ENCODE measurements at regions not wholly inside any gene's neighbourhood (a gene's known extent, or its start where the extent isn't known, plus 50 kb on each side); places are given as distances from the start of the nearest gene placed in this dataset.

GRCh38 chr16:85293458-85293857 lies 181.2 kb upstream of the CIBAR2 start:
- Mint-ChIP-seq H3K27ac (ENCODE audit: unreplicated experiment) (no peak overlapping the region), H3K4me3 (ENCODE audit: unreplicated experiment) (no peak overlapping the region), H3K36me3 (ENCODE audit: low read depth) (no peaks in the 10 kb centered on the region), H3K27me3 (ENCODE audit: low read depth) (peaks cover 4% of the 10 kb centered on the region), H3K4me1 (ENCODE audit: low read depth) (no peaks in the 10 kb centered on the region), H3K9me3 (ENCODE audit: low read depth) (no peaks in the 10 kb centered on the region)
- DNase-seq (ENCODE audit: low spot score), result no peak
- no peak for TF ChIP-seq CTCF (IDR thresholded peaks at IDR 0.05)

GRCh38 chr16:85293904-85294642 lies 181.8 kb upstream of the CIBAR2 start:
- Mint-ChIP-seq H3K36me3 (ENCODE audit: low read depth) (no peaks in the 10 kb centered on the region), H3K4me1 (ENCODE audit: low read depth) (no peaks in the 10 kb centered on the region), H3K27ac (ENCODE audit: unreplicated experiment) (no peak overlapping the region), H3K27me3 (ENCODE audit: low read depth) (peaks cover 4% of the 10 kb centered on the region), H3K9me3 (ENCODE audit: low read depth) (no peaks in the 10 kb centered on the region), H3K4me3 (ENCODE audit: unreplicated experiment) (no peak overlapping the region)
- TF ChIP-seq CTCF (IDR thresholded peaks at IDR 0.05), result no peak
- DNase-seq (ENCODE audit: low spot score), result no peak

GRCh38 chr16:85294810-85295508 lies 182.7 kb upstream of the CIBAR2 start:
- no peak for TF ChIP-seq CTCF (IDR thresholded peaks at IDR 0.05)
- no peaks in the 10 kb centered on the region for H3K36me3 Mint-ChIP-seq (ENCODE audit: low read depth)
- H3K9me3 Mint-ChIP-seq (ENCODE audit: low read depth), result no peaks in the 10 kb centered on the region
- H3K27me3 Mint-ChIP-seq (ENCODE audit: low read depth), result peaks cover 4% of the 10 kb centered on the region
- no peak overlapping the region for H3K27ac Mint-ChIP-seq (ENCODE audit: unreplicated experiment)
- no peak overlapping the region for H3K4me3 Mint-ChIP-seq (ENCODE audit: unreplicated experiment)
- DNase-seq (ENCODE audit: low spot score), result no peak
- H3K4me1 Mint-ChIP-seq (ENCODE audit: low read depth), result no peaks in the 10 kb centered on the region

- TF ChIP-seq CTCF (IDR thresholded peaks at IDR 0.05), result peak; percentile 85
- no peak overlapping the region for H3K4me3 Mint-ChIP-seq (ENCODE audit: unreplicated experiment)
- H3K4me1 Mint-ChIP-seq (ENCODE audit: low read depth), result no peaks in the 10 kb centered on the region
- no peaks in the 10 kb centered on the region for H3K9me3 Mint-ChIP-seq (ENCODE audit: low read depth)
- peaks cover 10% of the 10 kb centered on the region for H3K27me3 Mint-ChIP-seq (ENCODE audit: low read depth)
- DNase-seq (ENCODE audit: low spot score), result no peak
- H3K27ac Mint-ChIP-seq (ENCODE audit: unreplicated experiment), result no peak overlapping the region
- H3K36me3 Mint-ChIP-seq (ENCODE audit: low read depth), result no peaks in the 10 kb centered on the region
Measured at GRCh38 chr16:85296859-85297660, 184.8 kb upstream of the CIBAR2 start.

GRCh38 chr16:85297881-85298280 lies 185.6 kb upstream of the CIBAR2 start:
- H3K4me3 Mint-ChIP-seq (ENCODE audit: unreplicated experiment), result no peak overlapping the region
- H3K27me3 Mint-ChIP-seq (ENCODE audit: low read depth), result peaks cover 11% of the 10 kb centered on the region
- H3K36me3 Mint-ChIP-seq (ENCODE audit: low read depth), result no peaks in the 10 kb centered on the region
- no peaks in the 10 kb centered on the region for H3K9me3 Mint-ChIP-seq (ENCODE audit: low read depth)
- no peak overlapping the region for H3K27ac Mint-ChIP-seq (ENCODE audit: unreplicated experiment)
- H3K4me1 Mint-ChIP-seq (ENCODE audit: low read depth), result no peaks in the 10 kb centered on the region
- DNase-seq (ENCODE audit: low spot score), result no peak
- no peak for TF ChIP-seq CTCF (IDR thresholded peaks at IDR 0.05)

All from chondrocyte (in vitro differentiated cells).